ENCODE measurements at regions not wholly inside any gene's neighbourhood (a gene's known extent, or its start where the extent isn't known, plus 50 kb on each side); places are given as distances from the start of the nearest gene placed in this dataset.

DNA sequence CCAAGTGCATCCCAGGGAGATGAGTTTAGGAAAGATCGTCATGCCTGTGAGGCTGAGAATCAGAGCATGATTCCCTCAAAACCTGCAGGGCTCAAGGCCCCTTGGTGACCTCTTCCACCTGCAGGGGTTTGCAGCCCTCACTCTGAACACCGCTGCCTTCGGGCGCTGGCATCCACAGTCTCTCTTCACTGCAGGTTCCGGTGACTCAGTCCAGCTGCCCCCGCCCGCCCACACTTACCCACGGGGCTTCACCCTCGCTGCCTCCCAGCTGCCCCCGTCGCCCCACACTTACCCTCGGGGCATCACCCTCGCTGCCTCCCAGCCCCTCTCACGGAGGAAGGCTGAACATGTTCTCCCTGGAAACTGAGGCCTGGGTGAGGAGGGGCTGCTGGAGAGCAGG lies 277.1 kb downstream of the XXYLT1 start:
- DNase-seq (ENCODE audit: low read depth), result no peak

DNA sequence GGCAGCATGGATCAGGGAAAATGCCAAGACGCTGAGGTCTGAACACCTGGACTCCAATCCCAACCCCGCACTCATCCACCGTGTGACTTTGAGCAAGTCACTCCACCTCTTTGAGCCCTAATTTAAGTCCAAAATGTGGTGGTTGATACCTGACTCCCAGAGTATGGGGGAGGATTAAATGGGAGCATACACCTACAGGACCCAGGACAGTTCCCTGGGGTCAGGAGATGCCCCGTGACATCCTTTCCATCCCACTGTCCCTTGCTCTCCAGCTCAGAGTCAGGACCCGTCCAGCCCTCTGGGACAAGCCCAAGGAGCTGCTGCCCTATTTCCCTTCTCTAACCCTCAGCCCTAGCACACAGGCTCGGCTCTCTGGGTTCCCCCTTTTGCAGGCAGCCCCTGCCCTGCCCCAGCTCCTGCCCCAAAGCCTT lies 276.4 kb downstream of the XXYLT1 start:
- DNase-seq (ENCODE audit: low read depth), result no peak

DNA sequence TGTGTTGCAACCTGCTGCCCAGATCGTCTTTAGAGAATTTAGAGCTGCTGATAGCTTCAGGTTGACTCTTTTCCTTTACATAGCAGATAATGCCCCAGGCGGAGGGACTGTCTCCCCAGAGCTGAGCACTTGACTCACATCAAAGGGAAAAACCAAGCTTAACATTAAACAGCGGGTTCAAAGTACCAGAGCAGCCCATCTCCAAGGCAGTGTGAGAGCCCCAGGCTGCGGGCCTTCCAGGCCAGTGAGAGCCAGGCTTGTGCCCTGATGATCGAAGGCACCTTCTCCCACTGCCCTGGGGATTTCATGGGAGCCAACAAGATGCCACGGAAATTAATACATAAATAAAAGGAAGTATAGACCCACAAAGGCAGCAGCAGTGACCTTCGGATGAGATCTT lies 275.6 kb downstream of the XXYLT1 start:
- DNase-seq (ENCODE audit: low read depth), result no peak

DNA sequence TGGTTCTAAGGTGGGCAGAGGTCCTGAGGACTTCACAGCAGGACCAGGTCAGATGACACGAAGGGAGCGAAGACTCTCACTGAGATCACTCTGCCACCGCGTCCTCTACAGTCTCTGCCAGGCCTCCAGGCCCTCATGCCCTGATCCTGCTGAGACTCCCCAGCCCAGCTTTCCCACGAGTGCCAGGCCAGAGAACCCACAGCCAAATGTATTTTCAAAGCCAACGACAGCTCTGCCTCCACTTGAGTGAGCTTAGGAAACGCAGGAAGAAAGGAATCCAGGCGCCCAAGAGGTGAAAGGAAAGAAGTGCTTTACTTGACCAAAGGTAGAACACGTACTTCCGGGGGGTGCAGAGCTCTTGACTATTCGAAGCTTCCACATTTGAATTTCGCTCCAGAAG lies 275.0 kb downstream of the XXYLT1 start:
- DNase-seq (ENCODE audit: low read depth), result no peak

DNA sequence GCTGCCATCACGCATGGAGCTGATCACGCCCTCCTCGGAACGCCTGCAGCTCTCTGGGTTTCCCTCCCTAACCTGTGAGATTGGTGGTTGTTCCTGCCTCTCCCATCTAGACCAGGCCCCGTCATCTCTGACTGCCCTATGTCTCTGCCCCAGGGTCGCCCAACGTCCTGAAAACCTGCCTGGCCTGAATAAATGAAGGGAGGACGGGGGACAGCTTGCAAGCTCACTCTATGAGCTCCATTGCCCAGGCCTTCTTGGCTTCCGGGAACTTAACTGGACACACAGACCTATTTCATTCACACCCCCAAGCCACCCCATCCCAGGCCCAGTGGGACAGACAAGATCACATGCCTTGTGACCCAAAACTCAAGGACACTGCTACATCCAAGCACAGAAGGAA lies 274.2 kb downstream of the XXYLT1 start:
- no peak for DNase-seq (ENCODE audit: low read depth)

DNA sequence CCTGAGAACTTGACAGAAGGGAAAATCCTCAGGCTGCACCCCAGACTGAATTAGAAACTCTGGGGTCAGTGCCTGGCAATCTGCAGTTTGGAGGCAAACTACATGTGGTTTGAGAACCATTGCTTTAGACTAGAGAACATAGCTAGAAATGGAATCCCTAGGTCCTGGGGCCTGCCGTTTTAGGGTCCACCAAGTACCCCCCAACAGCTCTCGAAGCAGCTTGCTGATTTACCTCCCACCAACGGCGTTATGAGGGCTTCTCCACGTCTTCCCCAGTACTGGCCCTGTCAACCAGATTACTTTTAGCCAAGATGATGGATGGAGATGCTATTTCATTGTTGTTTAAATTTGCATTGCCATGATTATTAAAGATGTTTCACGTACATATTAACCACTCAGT lies 272.5 kb downstream of the XXYLT1 start:
- DNase-seq (ENCODE audit: low read depth), result no peak

DNA sequence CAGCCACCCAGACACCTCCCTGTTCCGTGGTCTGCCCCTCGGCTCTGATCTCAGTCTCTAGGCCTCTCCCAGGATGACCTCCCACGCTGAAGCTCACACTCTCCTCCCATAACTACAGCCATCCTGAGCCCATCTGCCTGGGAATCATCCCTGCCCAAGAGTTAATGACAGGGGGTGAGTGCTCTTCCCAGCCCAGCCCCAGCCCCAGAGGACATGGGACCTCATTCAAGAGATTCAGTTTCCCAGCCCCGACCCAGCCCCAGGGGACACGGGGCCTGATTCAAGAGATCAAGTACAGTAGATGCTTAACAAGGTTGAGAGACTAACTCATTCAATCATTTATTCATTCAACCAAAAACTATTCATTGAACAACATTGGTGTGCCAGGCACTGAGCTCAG lies 272.0 kb downstream of the XXYLT1 start:
- no peak for DNase-seq (ENCODE audit: low read depth)

DNA sequence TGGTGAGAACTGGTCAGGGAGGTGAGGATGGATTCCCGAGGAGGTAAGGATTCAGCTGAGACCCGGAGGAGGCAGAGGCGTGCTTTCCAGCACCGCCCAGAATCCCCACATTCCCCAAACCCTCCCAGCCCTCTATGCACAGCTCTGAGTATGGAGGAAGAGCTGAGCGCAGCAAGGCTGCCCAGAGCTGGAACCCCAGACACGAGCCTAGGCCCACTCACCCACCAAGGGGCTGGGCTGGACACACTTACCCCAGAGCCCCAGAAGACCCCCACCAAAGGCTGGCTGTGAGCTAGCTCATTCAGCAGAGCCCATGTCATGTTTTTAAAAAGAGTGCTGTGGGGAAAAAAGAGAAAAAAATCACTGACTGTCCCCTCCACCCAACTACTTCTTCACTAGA lies 271.5 kb downstream of the XXYLT1 start:
- no peak for DNase-seq (ENCODE audit: low read depth)

DNA sequence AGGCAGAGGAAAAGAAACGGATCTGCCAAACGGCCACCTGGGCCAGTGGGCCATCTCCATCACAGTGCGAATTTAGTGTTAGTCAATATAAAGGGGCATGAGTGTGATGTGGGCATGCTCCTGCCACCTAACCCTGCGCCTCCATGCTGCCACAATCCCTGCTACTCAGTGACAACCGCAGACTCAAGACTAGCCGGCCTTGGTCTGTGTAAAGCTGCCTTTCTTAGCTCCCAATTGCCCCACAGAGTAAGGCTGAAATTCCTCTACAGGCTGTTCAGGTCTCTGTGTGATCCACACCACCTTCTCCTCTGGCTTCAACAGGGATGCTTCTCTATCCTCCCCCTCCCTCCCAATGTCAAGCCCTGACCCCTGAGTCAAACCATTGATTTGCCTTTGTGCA lies 269.7 kb downstream of the XXYLT1 start:
- no peak for DNase-seq (ENCODE audit: low read depth)

DNA sequence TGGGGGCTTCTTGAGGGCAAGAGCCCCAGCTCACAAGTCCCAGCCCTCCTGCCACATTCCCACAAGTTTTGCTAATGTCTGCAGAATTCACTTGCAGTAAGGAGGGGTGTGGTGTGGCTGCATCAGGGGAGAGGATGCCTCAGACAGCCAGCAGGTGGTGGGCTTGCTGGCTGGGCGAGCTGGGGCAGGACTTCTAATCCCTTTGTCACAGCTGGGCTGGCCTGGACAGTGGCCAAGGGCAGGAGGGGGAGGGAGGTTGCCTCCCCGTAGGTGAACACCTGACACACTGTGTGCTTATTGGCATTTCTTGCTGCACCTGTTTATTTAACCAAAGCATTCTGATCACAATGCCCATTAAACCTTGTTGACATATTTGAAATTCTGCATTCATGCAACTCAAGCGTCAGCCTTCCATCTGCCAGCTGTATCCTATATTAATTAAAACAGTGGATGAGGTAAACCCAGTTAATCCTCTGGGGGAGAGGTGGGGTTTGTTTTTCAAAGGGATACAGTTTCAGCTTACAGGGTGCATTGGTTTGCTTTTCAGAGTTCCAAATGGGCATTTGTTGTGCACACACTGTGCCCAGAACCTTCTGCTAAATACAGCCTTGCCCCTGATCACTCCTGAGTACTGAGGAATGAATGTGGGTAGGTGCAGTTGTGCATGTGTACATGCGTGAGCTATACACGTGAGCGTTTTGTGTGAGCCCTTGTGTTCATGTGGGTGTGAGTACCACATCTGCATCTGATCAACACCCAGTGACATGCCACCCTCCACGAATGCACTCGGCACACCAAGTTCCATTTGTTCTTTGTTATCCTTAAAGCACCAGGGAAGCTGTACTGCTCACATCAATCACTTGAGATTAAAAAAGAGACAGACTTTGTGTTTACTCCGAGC lies 268.7 kb downstream of the XXYLT1 start:
- peak; percentile 40 for DNase-seq (ENCODE audit: low read depth)

DNA sequence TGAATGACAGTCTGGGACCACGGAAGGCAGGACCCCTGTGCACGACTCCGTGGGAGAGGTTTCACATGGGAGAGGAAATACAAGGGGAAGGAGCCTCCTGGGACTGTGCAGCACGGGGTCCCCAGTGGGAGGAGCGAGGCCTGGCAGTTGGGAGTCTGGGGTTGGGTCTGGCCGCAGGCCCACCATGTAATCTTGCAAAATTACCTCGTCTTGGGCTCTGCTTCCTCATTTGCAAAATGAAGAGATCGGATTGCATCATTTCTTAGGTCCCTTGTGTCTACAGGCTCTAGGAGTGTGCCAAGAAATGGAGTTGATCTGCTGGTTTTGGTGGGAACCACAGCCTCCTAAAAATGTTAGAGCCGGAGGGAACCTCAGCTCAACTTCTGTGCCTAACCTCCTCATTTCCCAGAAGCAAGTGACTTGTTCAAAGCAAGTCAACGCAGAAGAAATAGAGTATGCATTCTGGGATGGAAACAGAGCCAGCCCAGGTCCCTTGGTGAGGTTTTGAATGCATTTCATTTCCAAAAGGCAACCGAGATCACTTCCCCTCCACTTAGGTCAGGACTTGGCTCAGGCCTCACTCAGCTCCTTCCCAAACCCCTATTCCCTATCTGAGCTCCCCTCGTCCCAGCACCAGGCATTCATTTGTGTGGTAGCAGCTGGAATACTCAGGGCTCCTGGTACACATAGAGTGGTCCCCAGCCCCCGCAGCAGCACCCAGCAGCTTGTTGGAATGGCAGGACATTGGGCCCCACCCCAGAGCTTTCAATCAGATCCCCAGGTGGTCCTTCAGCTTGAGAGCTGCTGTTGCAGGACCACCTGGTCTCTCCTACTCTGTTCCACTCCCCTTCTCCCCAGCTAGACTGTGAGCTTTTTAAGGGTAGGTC lies 267.7 kb downstream of the XXYLT1 start:
- DNase-seq (ENCODE audit: low read depth), result peak; percentile 78

DNA sequence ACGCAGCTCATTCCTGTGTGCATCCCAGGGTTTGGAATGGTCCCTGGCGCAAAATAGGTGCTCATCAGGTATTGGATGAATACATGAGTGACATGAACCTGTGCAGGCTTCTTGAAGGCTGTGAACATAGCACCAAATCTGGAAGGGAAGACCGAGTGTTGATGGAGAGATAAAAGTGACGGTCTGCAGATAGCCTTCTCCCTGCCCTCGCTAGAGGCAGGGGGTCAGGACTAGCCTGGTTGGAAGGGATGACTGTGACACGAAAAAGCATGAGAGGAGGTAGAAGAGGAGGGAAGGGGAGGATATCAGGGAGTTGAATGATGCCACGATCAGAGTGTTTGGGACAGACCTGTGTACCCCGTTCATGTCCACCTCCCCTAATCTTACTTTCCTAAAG lies 267.1 kb downstream of the XXYLT1 start:
- DNase-seq (ENCODE audit: low read depth), result no peak

DNA sequence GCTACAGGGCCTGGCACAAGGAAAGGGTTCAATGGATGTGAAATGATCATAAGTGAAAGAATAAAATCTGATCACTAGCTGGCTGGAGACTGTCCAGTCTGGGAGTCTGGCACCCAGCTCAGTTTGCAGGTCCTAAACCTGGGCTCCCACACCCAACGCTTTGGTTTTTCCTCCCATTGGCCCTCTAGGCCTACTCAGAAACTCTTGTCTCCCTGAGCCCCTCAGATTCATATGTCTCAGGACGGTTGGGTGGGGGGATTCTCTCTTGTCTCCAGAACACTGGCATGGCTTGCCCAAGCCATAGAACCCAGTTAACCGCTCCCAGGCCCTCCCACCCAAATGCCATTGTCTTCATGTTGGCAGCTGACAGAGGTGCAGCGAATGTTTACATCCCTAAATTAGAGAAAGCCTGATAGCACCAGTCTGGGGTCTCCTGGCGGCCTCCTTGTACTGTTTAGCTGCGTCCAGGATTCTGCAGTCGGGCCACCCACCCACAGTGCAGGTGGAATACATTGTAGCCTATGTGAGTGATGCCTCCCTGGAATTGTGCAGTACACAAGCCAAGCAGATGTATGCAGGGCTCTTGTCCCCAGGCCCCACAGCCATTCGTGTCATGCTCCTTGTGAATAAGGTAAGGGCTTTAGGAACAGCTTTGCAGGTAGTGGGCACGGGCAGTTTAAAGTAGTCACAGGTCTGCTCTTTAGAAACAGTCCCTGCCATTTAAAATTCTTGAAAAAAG lies 266.3 kb downstream of the XXYLT1 start:
- no peak for DNase-seq (ENCODE audit: low read depth)

DNA sequence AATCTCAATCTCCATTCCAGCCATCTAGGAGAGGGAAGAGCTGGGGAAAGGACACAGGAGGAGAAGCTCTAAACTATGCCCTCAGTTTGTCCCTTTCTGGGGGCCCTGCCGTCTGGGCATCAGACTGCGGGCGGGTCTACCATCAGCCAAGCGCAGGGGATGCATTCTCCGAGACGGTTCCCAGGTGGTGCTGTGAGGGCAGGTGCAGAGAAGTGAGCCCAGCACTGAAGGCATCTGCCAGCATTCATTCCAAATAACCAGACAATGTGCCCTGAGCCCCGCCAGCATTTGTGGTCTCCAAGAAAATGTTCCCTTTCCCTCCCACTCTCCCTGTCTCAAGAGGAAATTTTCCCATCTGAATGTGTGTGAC lies 265.7 kb downstream of the XXYLT1 start:
- DNase-seq (ENCODE audit: low read depth), result no peak

DNA sequence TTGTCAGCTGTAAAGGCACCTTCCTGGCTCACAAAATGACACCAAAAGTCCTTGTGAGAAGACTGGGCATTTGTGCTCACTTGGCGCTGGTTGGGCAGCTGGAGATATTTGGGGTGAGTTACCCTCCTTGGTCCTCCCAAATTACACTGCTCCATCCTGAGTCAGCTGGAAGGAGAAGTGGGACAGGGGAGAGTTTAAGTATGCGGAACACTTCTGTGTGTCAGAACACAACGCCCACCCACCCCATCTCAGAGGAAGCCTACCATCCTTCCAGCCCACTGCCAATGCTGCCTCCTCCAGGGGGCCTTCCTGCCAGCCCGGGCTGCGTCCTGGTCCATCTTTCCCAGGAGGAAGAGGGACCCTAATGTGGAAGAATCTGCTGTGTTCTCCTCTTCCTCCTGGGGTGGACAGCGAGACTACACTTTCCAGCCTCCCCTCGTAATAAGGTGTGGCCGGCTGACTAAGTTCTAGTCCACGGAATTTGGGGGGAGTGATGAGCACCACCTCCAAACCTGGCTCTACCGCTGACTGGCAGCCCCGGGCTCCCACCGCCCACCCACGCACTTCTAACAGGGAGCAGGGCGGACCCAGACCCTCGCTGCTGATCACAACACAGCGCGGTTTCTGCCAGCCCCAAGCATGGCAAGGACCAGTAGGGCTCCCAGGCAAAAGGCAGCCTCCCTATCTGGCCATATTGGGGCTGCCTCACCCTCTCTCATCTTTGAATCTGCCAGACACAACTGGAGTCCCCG lies 265.0 kb downstream of the XXYLT1 start:
- DNase-seq (ENCODE audit: low read depth), result no peak

DNA sequence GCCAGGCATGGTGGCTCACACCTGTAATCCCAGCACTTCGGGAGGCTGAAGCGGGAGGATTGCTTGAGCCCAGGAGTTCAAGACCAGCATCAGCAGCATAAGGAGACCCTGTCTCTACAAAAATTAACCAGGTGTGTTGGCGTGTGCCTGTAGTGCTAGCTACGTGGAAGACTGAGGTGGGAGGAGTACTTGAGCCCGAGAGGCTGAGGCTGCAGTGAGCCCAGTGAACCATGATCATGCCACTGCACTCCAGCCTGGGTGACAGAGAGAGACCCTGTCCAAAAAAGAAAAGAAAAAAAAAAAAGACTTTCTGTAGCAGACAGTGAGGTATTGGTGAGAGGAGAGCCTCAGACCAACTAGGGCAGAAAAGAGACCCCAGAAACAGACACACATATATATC lies 263.8 kb downstream of the XXYLT1 start:
- DNase-seq (ENCODE audit: low read depth), result no peak

DNA sequence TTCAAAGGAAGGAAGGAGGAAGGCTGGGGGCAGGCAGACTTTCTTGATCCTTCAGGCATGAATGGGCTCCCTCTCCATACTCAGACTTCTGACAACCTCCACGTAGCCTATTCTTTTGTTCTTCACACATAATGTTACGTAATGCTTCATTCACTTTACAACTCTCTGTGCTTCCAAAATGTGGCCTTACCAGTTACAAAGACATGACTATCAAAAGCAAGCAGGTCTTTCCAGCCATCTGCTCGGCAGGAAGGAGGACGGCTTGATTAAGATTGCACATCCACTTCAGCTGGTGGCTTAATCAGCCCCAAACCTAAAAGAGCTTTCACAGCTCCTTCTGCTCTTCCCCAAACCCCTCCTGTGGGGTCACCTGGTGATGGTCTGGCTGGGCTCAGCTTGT lies 263.2 kb downstream of the XXYLT1 start:
- no peak for DNase-seq (ENCODE audit: low read depth)

DNA sequence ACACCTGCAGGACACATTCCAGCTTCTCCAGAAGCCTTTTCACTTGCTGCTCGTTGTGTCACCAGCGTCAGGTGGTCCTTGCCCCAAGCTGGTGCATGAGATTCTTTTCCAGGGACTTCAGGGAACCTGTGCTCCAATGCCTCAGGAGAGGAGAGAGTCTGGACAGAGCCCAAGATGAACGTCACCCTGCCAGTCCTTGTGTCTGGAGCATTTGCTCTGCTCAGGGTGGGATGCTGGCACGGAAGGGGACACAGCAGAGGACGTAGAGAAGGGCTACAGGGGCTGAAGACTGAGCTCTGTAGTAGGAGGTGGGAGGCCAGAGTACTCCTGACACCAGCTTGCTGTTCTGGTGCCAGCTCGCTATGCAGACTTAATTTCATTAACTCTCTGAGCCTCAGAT lies 262.1 kb downstream of the XXYLT1 start:
- no peak for DNase-seq (ENCODE audit: low read depth)

DNA sequence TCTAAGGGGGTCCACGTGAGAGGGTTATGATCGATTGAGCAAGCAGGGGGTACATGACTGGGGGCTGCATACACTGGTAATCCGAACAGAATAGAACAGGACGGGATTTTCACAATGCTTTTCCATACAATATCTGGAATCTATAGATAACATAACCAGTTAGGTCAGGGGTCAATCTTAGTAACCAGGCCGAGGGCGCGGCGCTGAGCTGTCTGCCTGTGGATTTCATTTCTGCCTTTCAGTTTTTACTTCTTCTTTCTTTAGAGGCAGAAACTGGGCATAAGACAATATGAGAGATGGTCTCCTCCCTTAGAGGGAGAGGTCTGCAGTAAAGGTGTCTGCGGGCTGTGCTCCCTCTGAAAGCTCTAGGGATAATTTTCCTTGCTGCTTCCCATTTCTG lies 261.3 kb downstream of the XXYLT1 start:
- DNase-seq (ENCODE audit: low read depth), result no peak

DNA sequence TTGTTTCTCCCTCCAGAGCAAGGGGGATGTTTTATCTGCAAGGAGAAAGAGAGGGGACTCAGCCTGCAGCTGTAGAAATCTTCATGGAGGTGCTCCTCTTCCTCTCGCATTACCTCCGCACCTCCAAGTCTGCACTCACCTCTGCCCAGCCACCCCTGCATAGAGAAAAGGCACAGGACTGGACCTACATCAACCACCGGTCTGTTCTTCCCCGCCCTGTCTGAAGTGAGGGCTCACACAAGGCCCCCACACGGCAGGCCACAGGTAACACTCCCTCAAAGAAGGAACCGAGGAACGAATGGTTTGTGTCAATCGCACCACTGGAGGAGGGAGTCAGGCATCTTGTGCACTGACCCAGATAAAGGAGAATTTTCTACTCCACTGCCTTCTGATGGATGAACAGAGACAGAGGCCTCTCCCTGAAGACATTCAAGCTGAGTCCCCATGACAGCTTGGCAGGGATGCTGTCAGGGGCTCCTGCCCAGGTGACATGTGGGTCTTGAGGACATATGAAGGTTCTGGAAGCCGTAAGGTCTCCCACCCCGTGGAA lies 260.3 kb downstream of the XXYLT1 start:
- DNase-seq (ENCODE audit: low read depth), result no peak

DNA sequence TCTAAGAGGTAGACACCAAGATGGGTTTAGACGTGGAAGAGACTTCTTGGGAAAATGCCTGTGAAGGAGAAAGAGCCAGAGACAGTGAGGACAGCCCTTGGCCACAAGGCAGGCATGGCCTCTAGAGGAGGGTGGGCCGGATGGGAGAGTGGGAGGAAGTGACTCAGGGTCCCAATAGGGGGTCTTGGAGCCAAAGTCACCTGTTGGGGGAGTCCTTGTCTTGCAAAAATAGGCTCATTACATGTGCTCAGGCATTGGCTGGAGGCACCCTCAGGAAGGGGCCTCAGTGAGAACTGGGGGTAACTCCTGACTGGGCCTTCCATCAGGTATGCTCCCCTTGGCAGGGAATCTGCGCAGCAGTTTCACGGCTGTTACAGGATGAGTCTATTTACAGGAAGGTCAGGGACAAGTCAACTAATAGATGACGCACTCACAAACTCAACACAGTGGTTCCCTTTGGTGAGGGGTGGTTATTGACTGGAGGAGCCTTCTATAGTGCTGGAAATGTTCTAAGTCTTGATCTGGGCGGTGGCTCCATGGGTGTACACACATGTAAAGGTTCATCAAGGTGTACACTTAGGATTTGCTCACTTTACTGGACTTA lies 259.6 kb downstream of the XXYLT1 start:
- DNase-seq (ENCODE audit: low read depth), result no peak
